Heart right ventricle (tissue), 16 donors: ENCODE measurements at regions not wholly inside any gene's neighbourhood (a gene's known extent, or its start where the extent isn't known, plus 50 kb on each side); places are given as distances from the start of the nearest gene placed in this dataset.

Experiments used
- ATAC-seq, 8 donors: fragments of 200-7000 bp; cut with Tn5 transposase; one replicate each; pipeline ENCODE4 v1.9.1; 2020; ENCODE audit warnings: mild to moderate bottlenecking in 8 of 8, moderate library complexity in 8 of 8, moderate number of reproducible peaks in 1 of 8
- DNase-seq, 2 donors: peaks; one replicate each; pipeline ENCODE4 v3.0.0-alpha.2; 2020
- H3K27ac ChIP-seq, 10 donors: fragments of 200-600 bp; sonication (generic) in 2 of 10; one replicate each; pipeline versions ENCODE4 v1.5.0 to v1.8.0; 2020 to 2022; ENCODE audit warnings: mild to moderate bottlenecking in 3 of 10
- H3K27me3 ChIP-seq, 7 donors: fragments of 200-600 bp; one replicate each; pipeline ENCODE4 v1.8.0; 2021 to 2022; ENCODE audit warnings: mild to moderate bottlenecking in 2 of 7
- H3K36me3 ChIP-seq, 9 donors: fragments of 200-600 bp; sonication (generic) in 1 of 9; one replicate each; pipeline versions ENCODE4 v1.5.0 to v1.8.0; 2020 to 2022; ENCODE audit warnings: mild to moderate bottlenecking in 2 of 9
- H3K4me1 ChIP-seq, 9 donors: fragments of 200-600 bp; sonication (generic) in 1 of 9; one replicate each; pipeline versions ENCODE4 v1.5.0 to v1.8.0; 2020 to 2022; ENCODE audit warnings: mild to moderate bottlenecking in 4 of 9
- H3K4me3 ChIP-seq, 10 donors: fragments of 200-600 bp; sonication (generic) in 2 of 10; one replicate each; pipeline versions ENCODE4 v1.5.0 to v1.8.0; 2020 to 2022; ENCODE audit warnings: mild to moderate bottlenecking in 7 of 10, moderate library complexity in 2 of 10
- H3K9me3 ChIP-seq, 11 donors: fragments of 200-600 bp in 10 of 11; sonication (generic) in 2 of 11; one replicate each; pipeline versions ENCODE4 v1.5.0 to v1.8.0; 2013 to 2022; ENCODE audit warnings: mild to moderate bottlenecking in 2 of 11, control low read depth in 1 of 11, moderate library complexity in 1 of 11
- CTCF ChIP-seq, 9 donors: fragments of 200-600 bp; sonication (generic) in 2 of 9; IDR thresholded peaks; one replicate each; pipeline versions ENCODE4 v1.5.0 to v1.8.0; 2021 to 2022; ENCODE audit warnings: antibody characterized with exemption in 9 of 9, mild to moderate bottlenecking in 5 of 9, moderate library complexity in 1 of 9
- WGBS, 2 donors: extraction: QIAGEN DNeasy Blood & Tissue Kit; methylation state at CpG; one replicate each; pipeline ENCODE4 v1.1.7; 2013; ENCODE audit warnings: inconsistent platforms in 1 of 2; 5-methylcytosine and 5-hydroxymethylcytosine counted together
- intact Hi-C, 10 donors: fragments of 100-400 bp; cut with DNase I; formaldehyde crosslinking; loops; one replicate each; pipeline versions ENCODE4 v1.11.1 to v1.14.2; 2022
- donor health status: Arrhythmogenic right ventricular cardiomyopathy.
- donor health status: ischemic (EF 13 %, LVEDD 7.1; RV severe dilation, severe dysfunction).
- donor health status: healthy with polysubstance abuse.
- donor health status: DM: no; HTN: yes; CAD: no.
- donor health status: DM: no; HTN: no; CAD: no.
- donor health status: ischemic (EF 25% LVEDD 6.9; RV normal size, moderate dysfunction).
- donor health status: ischemic (EF 25% LVEDD 5.7; RV mildly dilated, moderate dysfunction).
- donor health status: healthy.
- donor health status: DM: yes; HTN: yes; CAD: no.
- donor health status: Ischemic cardiomyopathy.
- donor health status: ischemic (EF 35%, LVEDD 5.7; RV mildly dilated, moderate dysfunction).
- donor health status: nonischemic (EF 11% LVEDD 7.7; RV severe dilation, severe dysfunction).
- donor health status: DM: yes; HTN: yes; CAD: no.
- donor health status: PGD.
- donor health status: ischemic (EF 29% LVEDD 5.4; RV normal size, mild dysfunction).
- donor health status: nonischemic (EF 23%, LVEDD 6.1; RV moderate dilation, normal function).

GRCh38 chr17:79429864-79430494 lies 180.9 kb downstream of the RBFOX3 start:
- 57 to 61% methylated on average over 12 of the region's 12 CpGs for WGBS, 2 donors
- Histone ChIP-seq H3K36me3 (no peaks in the 10 kb centered on the region), H3K4me3 (no peak overlapping the region), H3K4me1 (no peaks in the 10 kb centered on the region), H3K27ac (no peak overlapping the region), H3K27me3 (peaks cover 0 to 67% (median 55%) of the 10 kb centered on the region in 7 donors), H3K9me3 (peaks cover 0 to 6% (median 0%) of the 10 kb centered on the region in 11 donors)
- ATAC-seq (no peak), DNase-seq (no peak)
- TF ChIP-seq CTCF (IDR thresholded peaks at IDR 0.05) = no peak
- intact Hi-C loops = no loop called here

GRCh38 chr17:79428988-79429387 lies 181.9 kb downstream of the RBFOX3 start:
- no peak overlapping the region for H3K4me3 ChIP-seq
- H3K4me1 ChIP-seq = no peaks in the 10 kb centered on the region
- intact Hi-C loops = no loop called here
- no peaks in the 10 kb centered on the region for H3K36me3 ChIP-seq
- DNase-seq (no peak), ATAC-seq (no peak)
- peaks cover 0 to 2% (median 0%) of the 10 kb centered on the region in 11 donors for H3K9me3 ChIP-seq
- TF ChIP-seq CTCF (IDR thresholded peaks at IDR 0.05) = no peak
- peaks cover 0 to 68% (median 54%) of the 10 kb centered on the region in 7 donors for H3K27me3 ChIP-seq
- no peak overlapping the region for H3K27ac ChIP-seq
- WGBS, 2 donors = 77 to 82% methylated on average over 12 of the region's 12 CpGs

GRCh38 chr17:79427621-79428539 lies 183.0 kb downstream of the RBFOX3 start:
- intact Hi-C loops = no loop called here
- 74 to 76% methylated on average over 24 of the region's 24 CpGs for WGBS, 2 donors

More at GRCh38 chr17:79427621-79428539, 183.0 kb downstream of the RBFOX3 start:
- Histone ChIP-seq H3K4me1 (no peaks in the 10 kb centered on the region), H3K27ac (no peak overlapping the region), H3K36me3 (no peaks in the 10 kb centered on the region), H3K9me3 (no peaks in the 10 kb centered on the region), H3K4me3 (no peak overlapping the region), H3K27me3 (peaks cover 0 to 60% (median 47%) of the 10 kb centered on the region in 7 donors)
- ATAC-seq (no peak), DNase-seq (no peak)
- no peak for TF ChIP-seq CTCF (IDR thresholded peaks at IDR 0.05)
